SHP77 treated with DMSO at 0.1 percent for 48 hours (cell line): ENCODE measurements at regions not wholly inside any gene's neighbourhood (a gene's known extent, or its start where the extent isn't known, plus 50 kb on each side); places are given as distances from the start of the nearest gene placed in this dataset.
"Not testable (repeated sequence)": the region's sequence is repeated elsewhere in the genome, so short reads cannot be mapped to it uniquely, and the experiment has no call there.

ENCODE experiments used
- DNase-seq: peaks from one replicate; lab custom pipeline; 2025; lab: John Stamatoyannopoulos, UW

- DNase-seq = no peak
Observed at GRCh38 chr6:17012421-17013225, 89.2 kb upstream of the STMND1 start.

- DNase-seq = no peak
Observed at GRCh38 chr6:17011985-17012384, 89.9 kb upstream of the STMND1 start.

GRCh38 chr6:17007749-17008148, 94.1 kb upstream of the STMND1 start:
- no peak for DNase-seq

- DNase-seq = no peak
Observed at GRCh38 chr6:17006543-17006942, 95.3 kb upstream of the STMND1 start.

- no peak for DNase-seq
Observed at GRCh38 chr6:17004269-17004668, 97.6 kb upstream of the STMND1 start.

GRCh38 chr6:17002123-17002522, 99.7 kb upstream of the STMND1 start:
- no peak for DNase-seq

- no peak for DNase-seq
Observed at GRCh38 chr6:17001188-17001587, 100.7 kb upstream of the STMND1 start.

GRCh38 chr6:16999491-17000436, 102.1 kb upstream of the STMND1 start:
- DNase-seq = no peak

- no peak for DNase-seq
Observed at GRCh38 chr6:16998461-16998860, 103.4 kb upstream of the STMND1 start.

GRCh38 chr6:16995511-16996250, 106.2 kb upstream of the STMND1 start:
- DNase-seq = no peak

GRCh38 chr6:16993396-16993795, 108.5 kb upstream of the STMND1 start:
- DNase-seq = no peak

- no peak for DNase-seq
Observed at GRCh38 chr6:16991981-16992629, 109.7 kb upstream of the STMND1 start.

GRCh38 chr6:16989976-16990375, 111.9 kb upstream of the STMND1 start:
- not testable (repeated sequence) for DNase-seq

GRCh38 chr6:16989382-16989781, 112.5 kb upstream of the STMND1 start:
- DNase-seq = no peak

- no peak for DNase-seq
Observed at GRCh38 chr6:16987996-16988395, 113.9 kb upstream of the STMND1 start.

- DNase-seq = no peak
Observed at GRCh38 chr6:16985513-16986284, 116.2 kb upstream of the STMND1 start.

- DNase-seq = no peak
Observed at GRCh38 chr6:16982807-16983206, 119.0 kb upstream of the STMND1 start.

- DNase-seq = no peak
Observed at GRCh38 chr6:16979677-16980370, 122.0 kb upstream of the STMND1 start.

GRCh38 chr6:16978686-16979085, 123.2 kb upstream of the STMND1 start:
- no peak for DNase-seq
